Chondrocyte (in vitro differentiated cells): ENCODE measurements at regions not wholly inside any gene's neighbourhood (a gene's known extent, or its start where the extent isn't known, plus 50 kb on each side); places are given as distances from the start of the nearest gene placed in this dataset.

Experiments
- DNase-seq: peaks from one replicate; pipeline ENCODE4 v3.0.0; 2021; ENCODE audit warnings: mixed read lengths, low spot score
- H3K27ac Mint-ChIP-seq: one replicate; pipeline ENCODE4 v1.8.0; 2021; ENCODE audit warnings: mild to moderate bottlenecking, moderate library complexity, mixed read lengths; ENCODE audit not compliant: unreplicated experiment
- H3K27me3 Mint-ChIP-seq: 2 replicates; pipeline ENCODE4 v1.8.0; 2021; ENCODE audit warnings: low read depth, mixed read lengths
- H3K36me3 Mint-ChIP-seq: 2 replicates; pipeline ENCODE4 v1.8.0; 2021; ENCODE audit warnings: low read depth, mixed read lengths
- H3K4me1 Mint-ChIP-seq: 2 replicates; pipeline ENCODE4 v1.8.0; 2021; ENCODE audit warnings: low read depth, mild to moderate bottlenecking, mixed read lengths
- H3K4me3 Mint-ChIP-seq: one replicate; pipeline ENCODE4 v1.8.0; 2021; ENCODE audit warnings: mild to moderate bottlenecking, moderate library complexity, mixed read lengths; ENCODE audit not compliant: unreplicated experiment
- H3K9me3 Mint-ChIP-seq: 2 replicates; pipeline ENCODE4 v1.8.0; 2021; ENCODE audit warnings: low read depth, mixed read lengths
- CTCF ChIP-seq: fragments of 200-600 bp; sonication (generic); IDR thresholded peaks from 2 replicates; pipeline ENCODE4 v1.5.0; 2021; ENCODE audit warnings: antibody characterized with exemption, mild to moderate bottlenecking, moderate library complexity

- Mint-ChIP-seq H3K27me3 (peaks cover 2% of the 10 kb centered on the region), H3K27ac (no peak overlapping the region), H3K36me3 (no peaks in the 10 kb centered on the region), H3K4me1 (no peaks in the 10 kb centered on the region), H3K9me3 (no peaks in the 10 kb centered on the region), H3K4me3 (no peak overlapping the region)
- no peak for TF ChIP-seq CTCF
- DNase-seq = no peak
These were observed 426.2 kb upstream of the BRINP1 start for GRCh38 chr9:119795395-119795794.

GRCh38 chr9:119794836-119795235, 425.6 kb upstream of the BRINP1 start:
- H3K27ac Mint-ChIP-seq = no peak overlapping the region
- H3K27me3 Mint-ChIP-seq = peaks cover 2% of the 10 kb centered on the region
- no peaks in the 10 kb centered on the region for H3K36me3 Mint-ChIP-seq
- DNase-seq = no peak
- no peaks in the 10 kb centered on the region for H3K9me3 Mint-ChIP-seq
- H3K4me3 Mint-ChIP-seq = no peak overlapping the region
- TF ChIP-seq CTCF = no peak
- no peaks in the 10 kb centered on the region for H3K4me1 Mint-ChIP-seq

GRCh38 chr9:119793218-119793617, 424.0 kb upstream of the BRINP1 start:
- Mint-ChIP-seq H3K9me3 (no peaks in the 10 kb centered on the region), H3K27ac (no peak overlapping the region), H3K4me1 (no peaks in the 10 kb centered on the region), H3K27me3 (peaks cover 4% of the 10 kb centered on the region), H3K36me3 (no peaks in the 10 kb centered on the region), H3K4me3 (no peak overlapping the region)
- TF ChIP-seq CTCF = no peak
- DNase-seq = no peak

GRCh38 chr9:119792242-119792641, 423.0 kb upstream of the BRINP1 start:
- Mint-ChIP-seq H3K27me3 (peaks cover 4% of the 10 kb centered on the region), H3K9me3 (no peaks in the 10 kb centered on the region)

GRCh38 chr9:119789987-119790386, 420.8 kb upstream of the BRINP1 start:
- Mint-ChIP-seq H3K36me3 (no peaks in the 10 kb centered on the region), H3K9me3 (no peaks in the 10 kb centered on the region), H3K4me3 (no peak overlapping the region), H3K27ac (no peak overlapping the region), H3K27me3 (peaks cover 4% of the 10 kb centered on the region), H3K4me1 (no peaks in the 10 kb centered on the region)
- TF ChIP-seq CTCF = no peak
- DNase-seq = no peak

More at GRCh38 chr9:119792242-119792641, 423.0 kb upstream of the BRINP1 start:
- Mint-ChIP-seq H3K4me1 (no peaks in the 10 kb centered on the region), H3K36me3 (no peaks in the 10 kb centered on the region), H3K4me3 (no peak overlapping the region), H3K27ac (no peak overlapping the region)
- DNase-seq = no peak
- TF ChIP-seq CTCF = no peak
